Epidermal melanocyte (primary cell): ENCODE measurements at regions not wholly inside any gene's neighbourhood (a gene's known extent, or its start where the extent isn't known, plus 50 kb on each side); places are given as distances from the start of the nearest gene placed in this dataset.

Experiments
- DNase-seq: peaks from one replicate; pipeline ENCODE4 v3.0.0; 2011; ENCODE audit warnings: low spot score; ENCODE audit not compliant: insufficient read length

DNA sequence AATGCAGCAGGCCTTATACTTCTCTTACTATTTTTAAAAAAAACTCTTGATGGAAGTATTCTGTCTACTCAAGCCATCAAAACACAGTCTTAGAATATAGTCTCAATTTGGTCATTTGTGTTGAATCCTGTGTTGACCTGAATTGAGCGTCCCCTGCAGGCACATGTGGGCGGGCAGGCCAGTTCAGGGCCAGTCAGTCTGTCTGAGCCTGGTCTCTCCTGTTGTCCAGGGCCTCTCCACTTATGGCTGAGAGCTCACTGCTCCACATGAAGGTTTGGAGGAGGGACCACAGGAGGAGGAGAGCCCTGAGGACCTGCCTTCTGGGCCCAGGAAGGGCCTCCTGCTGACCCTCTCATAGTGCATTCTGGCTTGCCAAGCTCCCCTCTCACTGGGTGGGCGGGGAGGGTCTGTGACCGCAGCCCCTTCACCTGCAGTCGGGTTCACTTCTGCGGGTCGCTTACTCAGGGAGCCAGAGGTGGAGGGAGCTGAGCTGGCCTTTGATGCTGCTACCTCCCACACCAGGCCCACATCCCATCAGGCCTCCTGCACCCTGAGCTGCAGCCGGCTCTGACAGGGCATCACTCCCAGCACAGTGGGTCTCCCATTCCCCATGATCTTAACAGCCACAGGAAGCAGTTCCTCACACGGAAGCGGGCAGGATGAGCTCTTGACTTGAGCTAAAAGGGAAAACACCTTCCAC lies 178.2 kb upstream of the S1PR3 start:
- no peak for DNase-seq

DNA sequence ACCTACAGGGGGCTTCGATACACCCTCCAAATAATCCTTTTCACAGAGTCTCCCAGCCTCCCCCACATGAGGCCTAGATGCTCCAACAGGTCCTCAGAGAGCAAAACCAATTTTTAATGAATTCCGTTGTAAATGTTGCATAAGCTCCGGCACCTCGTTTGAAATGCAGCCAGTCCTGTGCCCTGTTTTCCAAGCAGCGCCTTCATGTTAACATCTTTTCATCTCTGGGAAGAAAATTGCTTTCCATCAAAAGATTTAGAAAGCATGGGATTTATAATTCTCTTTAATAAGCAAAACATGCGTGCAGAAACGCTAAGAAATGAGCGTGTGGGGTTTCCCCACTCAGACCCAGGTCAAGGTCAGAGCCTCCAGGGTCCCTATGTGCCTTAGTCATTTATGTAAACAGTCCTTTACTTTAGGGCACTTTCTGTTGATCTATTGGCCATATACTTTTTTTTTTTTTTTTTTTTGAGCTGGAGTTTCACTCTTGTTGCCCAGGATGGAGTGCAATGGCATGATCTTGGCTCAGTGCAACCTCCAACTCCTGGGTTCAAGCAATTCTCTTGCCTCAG lies 177.5 kb upstream of the S1PR3 start:
- DNase-seq, result no peak

DNA sequence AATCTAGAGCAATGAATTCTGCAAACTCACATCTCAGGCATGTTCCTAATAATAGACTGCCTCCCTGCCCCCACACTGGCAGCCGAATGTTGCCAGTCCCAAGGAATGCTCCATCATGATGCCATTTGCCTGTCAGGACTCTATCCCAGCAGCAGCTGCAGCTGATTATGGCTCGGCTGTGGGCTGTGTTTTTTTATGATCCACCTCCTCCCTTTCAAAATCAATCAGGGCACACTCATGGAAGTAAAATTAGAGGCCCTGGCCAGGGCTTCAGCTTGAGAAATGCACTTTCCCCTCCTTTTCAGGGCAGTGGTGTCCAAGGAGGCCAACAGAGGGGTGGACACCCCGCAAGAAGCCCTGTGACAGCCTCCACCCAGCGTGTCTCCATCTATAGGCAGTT lies 176.7 kb upstream of the S1PR3 start:
- peak; percentile 79 for DNase-seq

DNA sequence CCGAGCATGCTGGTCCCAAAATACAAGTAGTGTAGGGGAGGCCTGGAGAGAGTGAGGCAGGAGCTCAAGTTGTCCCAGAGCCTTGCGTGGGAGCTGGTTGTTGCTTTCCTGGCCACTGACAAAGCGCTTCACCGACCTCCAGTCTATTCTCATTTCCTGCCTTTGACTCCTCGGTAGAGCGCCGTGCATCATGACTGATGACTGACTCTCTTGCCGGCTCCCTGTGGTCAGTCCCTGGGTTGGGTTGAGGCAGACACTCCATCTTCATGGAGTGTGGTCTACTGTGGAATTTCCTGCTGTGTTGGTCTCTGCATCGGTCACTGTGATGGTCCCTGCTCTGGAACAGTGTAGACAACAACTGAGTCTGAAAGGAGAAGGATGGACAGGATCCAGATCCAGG lies 175.1 kb upstream of the S1PR3 start:
- no peak for DNase-seq

- DNase-seq, result no peak
Observed at GRCh38 chr9:88816591-88816990, 174.7 kb upstream of the S1PR3 start.

- no peak for DNase-seq
Observed at GRCh38 chr9:88817628-88818027, 173.6 kb upstream of the S1PR3 start.

DNA sequence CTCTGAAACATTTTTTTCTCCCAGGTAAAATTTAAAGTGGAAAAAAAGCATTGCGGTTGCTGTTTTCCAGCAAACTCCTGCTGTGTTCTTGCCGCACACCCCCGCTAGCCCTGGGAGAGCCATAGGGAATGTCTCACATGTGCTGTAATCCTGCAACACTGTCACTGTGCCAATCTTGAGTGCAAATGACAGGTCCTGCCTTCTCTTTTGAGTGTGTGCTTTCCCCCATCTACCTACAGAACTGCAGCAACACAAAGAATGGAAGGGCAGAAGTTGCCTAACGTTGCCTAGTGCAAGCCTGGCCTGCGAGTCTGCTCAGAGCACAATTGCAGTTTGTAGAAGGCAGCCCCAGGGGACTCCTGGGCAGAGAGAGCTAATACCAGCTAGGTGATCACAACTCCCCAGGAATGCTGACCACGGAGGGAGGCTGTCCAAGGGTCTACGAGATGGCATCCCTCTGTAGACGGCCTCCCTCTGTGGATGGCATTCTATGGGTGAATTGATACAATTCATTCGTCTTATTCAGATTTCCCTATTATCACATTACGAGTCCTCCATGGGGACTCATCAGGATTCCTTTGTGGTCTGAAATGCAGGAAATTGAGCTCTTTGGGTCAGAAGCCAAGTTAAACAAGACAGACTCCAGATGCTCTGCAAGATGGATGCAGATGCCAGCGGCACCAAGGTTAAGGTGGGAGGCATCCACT lies 172.6 kb upstream of the S1PR3 start:
- peak; percentile 30 for DNase-seq

DNA sequence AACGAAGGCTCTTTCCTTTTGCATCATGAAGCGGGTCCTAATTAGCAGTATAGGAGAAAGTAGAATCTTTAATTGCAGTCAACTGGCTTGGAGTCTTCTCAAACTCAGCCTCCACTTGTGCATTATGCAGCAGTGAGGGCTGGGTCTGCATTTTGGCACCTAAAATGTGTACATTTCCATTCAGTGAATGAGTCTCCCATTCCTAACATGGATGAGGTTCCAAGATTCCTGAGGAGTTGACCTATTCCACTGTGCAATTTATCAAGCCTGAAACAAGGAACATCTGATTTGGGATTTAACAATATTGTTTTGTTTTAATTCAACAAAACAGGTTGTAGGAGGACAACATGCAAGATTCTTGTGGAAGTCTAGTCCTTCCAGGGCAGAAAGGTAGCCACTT lies 171.8 kb upstream of the S1PR3 start:
- DNase-seq, result no peak

- no peak for DNase-seq
Observed at GRCh38 chr9:88820055-88820454, 171.2 kb upstream of the S1PR3 start.

- no peak for DNase-seq
Observed at GRCh38 chr9:88821033-88821745, 170.1 kb upstream of the S1PR3 start.

DNA sequence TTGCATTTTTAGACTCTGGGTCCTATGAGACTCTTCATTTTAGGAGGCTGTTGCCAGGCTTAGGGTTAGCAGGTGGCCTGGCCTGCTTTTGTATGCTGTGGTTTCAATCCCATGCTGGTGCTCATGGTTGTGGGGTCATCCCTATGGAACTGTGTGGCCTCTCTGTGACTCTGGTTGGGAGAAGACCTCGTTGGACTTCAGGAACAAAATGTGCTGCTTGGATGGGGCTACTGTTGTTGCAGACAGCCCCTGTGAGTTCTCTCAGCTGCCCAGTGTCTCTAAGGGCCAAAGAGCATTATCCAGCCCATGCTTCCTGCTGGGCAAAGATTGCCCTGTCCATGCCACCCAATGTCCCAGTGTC lies 169.5 kb upstream of the S1PR3 start:
- DNase-seq, result no peak

GRCh38 chr9:88824711-88825110 lies 166.6 kb upstream of the S1PR3 start:
- no peak for DNase-seq

DNA sequence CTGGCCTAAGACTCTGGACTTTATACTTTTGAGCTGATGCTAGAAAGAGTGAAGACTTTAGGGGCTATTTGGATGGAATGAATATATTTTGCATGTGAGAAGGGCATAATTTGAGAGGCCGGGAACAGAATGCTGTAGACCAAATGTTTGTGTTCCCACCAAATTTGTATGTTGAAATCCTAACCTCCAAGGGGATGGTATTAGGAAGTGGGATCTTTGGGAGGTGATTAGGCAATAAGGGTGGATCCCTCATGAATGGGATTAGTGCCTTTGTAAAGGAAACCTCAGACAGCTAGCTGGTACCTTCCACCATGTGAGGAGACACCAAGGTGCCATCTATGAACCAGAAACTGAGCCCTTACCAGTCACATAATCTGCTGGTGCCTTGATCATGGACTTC lies 165.1 kb upstream of the S1PR3 start:
- DNase-seq, result no peak

- DNase-seq, result no peak
Observed at GRCh38 chr9:88826771-88827181, 164.5 kb upstream of the S1PR3 start.

DNA sequence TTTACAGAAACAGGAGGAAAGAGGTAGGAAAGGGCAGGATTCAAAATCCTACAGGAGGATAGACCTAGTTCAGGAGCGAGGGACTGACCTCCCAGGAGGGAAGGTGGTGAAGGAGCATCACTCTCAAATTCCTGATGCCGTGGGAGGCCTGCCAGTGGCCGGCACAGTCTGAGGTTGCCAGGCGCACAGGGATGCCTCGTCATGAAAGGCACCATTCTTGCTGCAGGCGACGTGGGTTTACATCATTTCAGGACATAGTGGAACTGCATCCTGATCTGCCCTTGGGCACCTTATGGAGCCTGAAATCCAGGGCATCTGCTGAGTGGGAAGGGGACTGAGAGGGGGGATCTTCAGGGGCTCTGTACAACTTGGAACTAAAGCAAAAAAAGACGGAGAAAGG lies 163.2 kb upstream of the S1PR3 start:
- DNase-seq, result no peak

DNA sequence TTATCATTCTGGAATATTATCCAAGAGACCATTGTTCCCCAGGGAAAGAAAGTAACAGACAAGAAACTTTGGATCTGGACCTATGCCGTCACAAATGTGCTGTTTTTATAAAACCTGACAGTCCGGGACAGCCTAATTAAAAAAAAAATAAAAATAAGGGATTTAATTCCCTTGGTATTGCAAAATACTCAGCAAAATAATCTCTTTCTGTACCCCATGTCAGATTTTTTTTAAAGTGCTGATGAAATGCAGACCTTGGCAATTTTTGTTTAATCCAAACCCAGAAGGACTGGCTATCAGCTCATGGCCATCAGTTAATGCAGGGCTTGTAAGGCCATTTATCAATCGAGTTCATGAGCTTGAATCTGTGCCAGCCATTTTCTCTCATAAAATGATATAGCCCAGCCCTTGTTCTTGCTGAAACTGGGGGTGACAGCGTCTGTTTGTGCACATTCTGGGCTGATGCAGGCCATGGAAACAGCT lies 162.7 kb upstream of the S1PR3 start:
- no peak for DNase-seq

DNA sequence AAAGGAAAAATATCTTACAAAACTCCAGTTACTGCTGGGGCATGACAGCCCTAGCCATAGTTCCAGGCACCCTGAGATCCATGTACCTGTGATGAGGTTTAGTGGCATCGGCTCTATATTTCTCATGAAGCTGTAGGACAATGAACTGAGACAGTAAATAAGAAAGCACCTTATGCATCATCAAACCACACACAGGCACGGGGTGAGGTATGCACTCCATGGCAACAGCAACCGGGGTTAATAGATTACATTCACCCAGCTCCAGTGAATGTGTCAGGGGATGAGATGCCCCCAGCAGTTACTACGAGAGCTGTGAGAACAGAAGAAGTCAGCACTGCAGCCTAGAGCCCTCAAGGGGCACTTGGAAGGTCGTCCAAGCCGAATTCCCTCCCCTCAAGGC lies 162.0 kb upstream of the S1PR3 start:
- DNase-seq, result no peak

- DNase-seq, result no peak
Observed at GRCh38 chr9:88831713-88832407, 159.4 kb upstream of the S1PR3 start.

- no peak for DNase-seq
Observed at GRCh38 chr9:88833946-88834345, 157.3 kb upstream of the S1PR3 start.

DNA sequence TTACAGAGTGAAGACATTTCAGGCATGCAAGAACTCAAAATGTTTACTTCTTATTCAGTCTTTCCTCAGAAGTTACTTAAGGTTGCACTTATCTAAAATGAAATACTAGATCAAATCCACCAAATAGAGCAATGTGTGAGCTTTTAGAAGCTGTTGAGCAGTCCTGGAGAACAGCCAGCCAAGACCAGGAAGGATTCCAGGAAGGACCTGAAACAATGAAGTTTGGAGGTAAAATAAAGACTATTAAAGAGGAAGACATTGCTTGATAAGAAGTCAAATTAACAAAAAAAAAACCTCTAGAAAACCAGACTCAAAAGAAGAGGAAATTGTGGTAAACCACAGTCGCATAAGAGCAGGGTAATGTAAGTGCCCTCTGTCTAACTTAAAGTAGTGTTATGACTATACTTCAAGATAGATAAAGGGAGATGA lies 156.2 kb upstream of the S1PR3 start:
- DNase-seq, result no peak

DNA sequence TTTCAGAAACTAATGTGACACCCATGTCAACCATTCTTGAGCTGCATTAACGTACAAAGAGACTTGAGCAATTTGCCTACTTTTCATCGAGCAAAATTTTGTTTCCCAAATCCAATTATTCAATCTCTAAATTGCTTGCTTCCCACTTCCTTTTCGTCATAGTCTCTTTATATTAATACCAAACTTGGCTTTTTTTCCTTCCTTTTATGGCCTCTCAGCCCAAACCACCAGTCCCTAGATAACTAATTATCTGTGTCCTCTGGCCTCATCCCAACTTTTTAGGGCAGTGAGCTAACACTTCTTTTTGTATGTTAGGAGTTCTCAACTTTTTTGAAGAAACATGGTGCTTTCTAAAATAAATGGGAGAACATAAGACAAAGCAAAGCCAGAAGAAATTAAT lies 155.5 kb upstream of the S1PR3 start:
- DNase-seq, result no peak

DNA sequence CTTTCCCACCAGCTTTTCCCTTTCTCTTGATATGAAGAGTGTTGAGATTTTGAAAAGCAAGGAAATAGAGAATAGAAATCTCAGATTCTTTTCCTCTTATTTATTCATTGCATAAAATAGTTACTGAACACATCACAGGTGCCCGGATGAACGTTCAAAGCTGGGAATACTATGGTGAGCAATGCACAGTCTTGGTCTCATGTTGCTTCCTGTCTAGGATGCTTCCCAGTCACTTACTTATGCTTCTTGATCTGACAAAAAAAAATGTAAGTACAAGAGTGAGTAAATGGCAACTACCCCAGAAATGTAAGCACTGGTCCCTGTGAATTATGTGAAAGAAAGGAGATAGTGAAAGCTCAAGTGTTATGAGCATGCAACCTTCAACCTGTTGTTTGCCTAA lies 153.5 kb upstream of the S1PR3 start:
- DNase-seq, result no peak
